Naive thymus-derived CD4-positive, alpha-beta T cell (primary cell): ENCODE measurements at regions not wholly inside any gene's neighbourhood (a gene's known extent, or its start where the extent isn't known, plus 50 kb on each side); places are given as distances from the start of the nearest gene placed in this dataset.
"Not testable (repeated sequence)": the region's sequence is repeated elsewhere in the genome, so short reads cannot be mapped to it uniquely, and the experiment has no call there.

ENCODE experiments used
- ATAC-seq: fragments of 150-1000 bp; cut with Tn5 transposase; 2 replicates; pipeline ENCODE4 v1.10.0; 2021; ENCODE audit warnings: mild to moderate bottlenecking, moderate library complexity
- CTCF ChIA-PET: fragments of 350-600 bp; sonication (Branson Sonifier 250); formaldehyde crosslinking; loops from one replicate; lab custom pipeline; 2021; ENCODE audit warnings: antibody characterized with exemption; lab: Charles Lee
- POLR2A ChIA-PET: fragments of 350-600 bp; sonication (Branson Sonifier 250); formaldehyde crosslinking; loops from one replicate; lab custom pipeline; 2021; ENCODE audit warnings: antibody characterized with exemption, inconsistent platforms; lab: Charles Lee
- DNase-seq, 9 donors: peaks; one replicate each; pipeline versions ENCODE4 v3.0.0 to v3.0.0-alpha.2; 2020 to 2022; ENCODE audit warnings: mixed read lengths in 1 of 9
- H3K27ac ChIP-seq: one replicate; pipeline ENCODE4 v1.7.0; 2013; ENCODE audit warnings: mild to moderate bottlenecking, low read depth, low read length, moderate library complexity
- H3K27me3 ChIP-seq, 2 donors: one replicate each; pipeline ENCODE4 v1.7.0; 2013; ENCODE audit warnings: low read length in 2 of 2, mild to moderate bottlenecking in 2 of 2, moderate library complexity in 2 of 2; ENCODE audit not compliant: control insufficient read depth in 2 of 2, insufficient read depth in 2 of 2
- H3K36me3 ChIP-seq, 3 experiments: 1 replicate in 2 of 3; 2 replicates in 1 of 3; pipeline ENCODE4 v1.7.0; 2013; ENCODE audit warnings: low read length in 3 of 3, mild to moderate bottlenecking in 3 of 3, moderate library complexity in 1 of 3; ENCODE audit not compliant: insufficient read depth in 3 of 3, control insufficient read depth in 2 of 3
- H3K4me1 ChIP-seq, 2 donors: one replicate each; pipeline ENCODE4 v1.7.0; 2013; ENCODE audit warnings: low read length in 2 of 2, mild to moderate bottlenecking in 2 of 2, moderate library complexity in 1 of 2; ENCODE audit not compliant: control insufficient read depth in 2 of 2, insufficient read depth in 2 of 2
- H3K4me3 ChIP-seq: 2 replicates; pipeline ENCODE4 v1.7.0; 2013; ENCODE audit warnings: mild to moderate bottlenecking, low read length
- H3K9me3 ChIP-seq, 3 experiments: 1 replicate in 2 of 3; 2 replicates in 1 of 3; pipeline ENCODE4 v1.7.0; 2013; ENCODE audit warnings: low read length in 3 of 3; ENCODE audit not compliant: control insufficient read depth in 2 of 3
- H3K27ac Mint-ChIP-seq, 9 donors: one replicate each; pipeline ENCODE4 v1.8.0; 2020 to 2022; ENCODE audit warnings: mixed read lengths in 9 of 9, mild to moderate bottlenecking in 8 of 9, moderate library complexity in 5 of 9, inconsistent platforms in 2 of 9
- H3K27me3 Mint-ChIP-seq, 5 donors: one replicate each; pipeline ENCODE4 v1.8.0; 2021 to 2022; ENCODE audit warnings: mixed read lengths in 5 of 5, mild to moderate bottlenecking in 1 of 5
- H3K36me3 Mint-ChIP-seq, 5 donors: one replicate each; pipeline ENCODE4 v1.8.0; 2020 to 2022; ENCODE audit warnings: mixed read lengths in 5 of 5, mild to moderate bottlenecking in 3 of 5, inconsistent platforms in 1 of 5
- H3K4me1 Mint-ChIP-seq, 7 donors: one replicate each; pipeline ENCODE4 v1.8.0; 2020 to 2022; ENCODE audit warnings: mixed read lengths in 7 of 7, mild to moderate bottlenecking in 3 of 7, inconsistent platforms in 1 of 7
- H3K4me3 Mint-ChIP-seq, 10 donors: one replicate each; pipeline ENCODE4 v1.8.0; 2020 to 2022; ENCODE audit warnings: mild to moderate bottlenecking in 10 of 10, mixed read lengths in 10 of 10, moderate library complexity in 6 of 10, inconsistent platforms in 2 of 10
- H3K9me3 Mint-ChIP-seq, 11 donors: one replicate each; pipeline ENCODE4 v1.8.0; 2020 to 2022; ENCODE audit warnings: mixed read lengths in 11 of 11, mild to moderate bottlenecking in 4 of 11, inconsistent platforms in 1 of 11, moderate library complexity in 1 of 11
- intact Hi-C, 2 donors: fragments of 100-400 bp; cut with micrococcal nuclease; formaldehyde crosslinking; loops; one replicate each; pipeline ENCODE4 v1.15.1; 2023

DNA sequence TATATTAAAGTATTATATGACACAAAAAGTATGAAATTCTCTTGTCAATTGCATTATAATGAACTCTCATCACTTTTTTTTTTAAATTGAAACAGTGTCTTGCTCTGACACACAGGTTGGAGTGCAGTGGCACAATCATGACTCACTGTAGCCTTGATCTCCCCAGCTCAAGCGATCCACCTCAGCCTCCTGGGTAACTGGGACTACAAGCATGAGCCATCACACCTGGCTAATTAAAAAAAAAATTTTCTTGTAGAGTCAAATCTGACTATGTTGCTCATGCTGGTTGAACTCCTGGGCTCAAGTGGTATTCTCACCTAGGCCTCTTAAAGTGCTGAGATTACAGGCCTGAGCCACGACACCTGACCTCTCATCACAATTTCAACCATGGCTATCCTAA is 259.3 kb downstream of the S1PR1 start:
- intact Hi-C loops = no loop called here

GRCh38 chr1:101497881-101498559 is 261.2 kb downstream of the S1PR1 start:
- ATAC-seq (no peak), DNase-seq (no peak)
- no peaks in the 10 kb centered on the region for H3K27me3 ChIP-seq
- H3K36me3 ChIP-seq = no peaks in the 10 kb centered on the region
- no peaks in the 10 kb centered on the region for H3K36me3 Mint-ChIP-seq
- no peak overlapping the region for H3K27ac Mint-ChIP-seq
- intact Hi-C loops = no loop called here
- H3K9me3 Mint-ChIP-seq = no peaks in the 10 kb centered on the region
- no peaks in the 10 kb centered on the region for H3K4me1 ChIP-seq
- no peak overlapping the region for H3K4me3 ChIP-seq
- H3K9me3 ChIP-seq = no peaks in the 10 kb centered on the region
- H3K4me1 Mint-ChIP-seq = no peaks in the 10 kb centered on the region
- POLR2A ChIA-PET = no interaction called here
- CTCF ChIA-PET = no interaction called here
- no peak overlapping the region for H3K27ac ChIP-seq
- no peak overlapping the region for H3K4me3 Mint-ChIP-seq
- H3K27me3 Mint-ChIP-seq = peaks cover 0 to 4% (median 0%) of the 10 kb centered on the region in 5 donors

More for the DNA sequence above, 259.3 kb downstream of the S1PR1 start:
- no peak for DNase-seq
- Mint-ChIP-seq H3K27me3 (peaks cover 0 to 12% (median 2%) of the 10 kb centered on the region in 5 donors), H3K4me1 (no peaks in the 10 kb centered on the region), H3K9me3 (peaks cover 0 to 8% (median 0%) of the 10 kb centered on the region in 11 donors), H3K36me3 (peaks cover 0 to 2% (median 0%) of the 10 kb centered on the region in 5 donors), H3K4me3 (no peak overlapping the region), H3K27ac (no peak overlapping the region)
- POLR2A ChIA-PET = no interaction called here
- CTCF ChIA-PET = no interaction called here
- H3K27ac ChIP-seq = no peak overlapping the region
- no peaks in the 10 kb centered on the region for H3K36me3 ChIP-seq
- H3K27me3 ChIP-seq = no peaks in the 10 kb centered on the region
- H3K4me1 ChIP-seq = no peaks in the 10 kb centered on the region
- ATAC-seq = no peak
- H3K9me3 ChIP-seq = no peaks in the 10 kb centered on the region
- no peak overlapping the region for H3K4me3 ChIP-seq

GRCh38 chr1:101504106-101504505 is 267.3 kb downstream of the S1PR1 start:
- H3K27ac ChIP-seq, H3K4me3 Mint-ChIP-seq, ATAC-seq, H3K4me1 Mint-ChIP-seq, CTCF ChIA-PET, POLR2A ChIA-PET, H3K27me3 ChIP-seq, H3K9me3 Mint-ChIP-seq, H3K36me3 Mint-ChIP-seq, H3K9me3 ChIP-seq, intact Hi-C loops, H3K36me3 ChIP-seq, DNase-seq, H3K4me1 ChIP-seq, H3K4me3 ChIP-seq: not testable (repeated sequence)
- Mint-ChIP-seq H3K27me3 (peaks cover 0 to 15% (median 0%) of the 10 kb centered on the region in 5 donors), H3K27ac (peak overlapping the region in 1 of 9 donors; percentile 39)

GRCh38 chr1:101505240-101505639 is 268.4 kb downstream of the S1PR1 start:
- H3K36me3 Mint-ChIP-seq, H3K4me3 Mint-ChIP-seq, H3K9me3 ChIP-seq, H3K27ac ChIP-seq, H3K9me3 Mint-ChIP-seq, H3K4me3 ChIP-seq, DNase-seq, H3K27ac Mint-ChIP-seq, H3K4me1 Mint-ChIP-seq, ATAC-seq, H3K4me1 ChIP-seq, H3K36me3 ChIP-seq, POLR2A ChIA-PET, H3K27me3 ChIP-seq: not testable (repeated sequence)
- intact Hi-C loops = loop anchor here in 1 of 2 donors (5.0 kb wide), 2 partner anchors 62 to 1957 kb away; no protein-coding TSS in a partner anchor
- CTCF ChIA-PET = interaction anchor here (1.1 to 1.9 kb wide), 2 partner anchors 21 to 196 kb away, joined by 3 to 7 read pairs; no protein-coding TSS in a partner anchor
- peaks cover 0 to 25% (median 0%) of the 10 kb centered on the region in 5 donors for H3K27me3 Mint-ChIP-seq

DNA sequence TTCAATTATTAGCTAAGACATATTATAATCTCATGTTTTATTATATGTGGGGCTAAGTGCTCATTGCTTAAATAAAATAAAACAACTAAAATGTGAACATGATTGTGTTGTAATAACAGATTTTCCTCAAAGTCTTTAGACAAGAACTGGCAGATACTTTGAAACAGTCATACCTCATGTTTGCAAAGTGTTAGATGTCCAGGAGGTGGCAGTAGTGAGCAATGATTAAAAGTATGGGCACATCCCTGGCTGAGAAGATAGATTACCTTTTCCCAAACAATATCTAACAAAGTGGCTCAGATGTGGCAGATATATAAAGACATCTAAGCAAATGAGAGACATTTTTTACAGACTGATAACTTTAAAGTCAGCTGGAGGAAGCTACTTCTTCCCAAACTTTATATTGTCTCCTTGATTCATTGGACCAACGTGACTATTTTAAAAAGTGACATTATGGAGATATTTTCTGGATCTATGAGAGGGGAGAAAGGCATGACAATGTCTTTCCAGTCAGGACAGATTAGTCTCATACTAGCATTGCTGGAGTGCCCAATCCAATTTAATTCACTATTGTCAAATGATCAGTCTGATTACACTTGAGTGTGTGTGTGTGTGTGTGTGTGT is 269.8 kb downstream of the S1PR1 start:
- Histone ChIP-seq H3K27ac (no peak overlapping the region), H3K36me3 (no peaks in the 10 kb centered on the region), H3K4me3 (no peak overlapping the region), H3K4me1 (no peaks in the 10 kb centered on the region), H3K9me3 (no peaks in the 10 kb centered on the region), H3K27me3 (no peaks in the 10 kb centered on the region)
- Mint-ChIP-seq H3K36me3 (no peaks in the 10 kb centered on the region), H3K4me1 (peaks cover 0 to 1% (median 0%) of the 10 kb centered on the region in 7 donors), H3K27ac (no peak overlapping the region), H3K9me3 (no peaks in the 10 kb centered on the region), H3K4me3 (no peak overlapping the region), H3K27me3 (peaks cover 0 to 28% (median 0%) of the 10 kb centered on the region in 5 donors)
- peak in 6 of 9 donors; percentile 8 to 56 (median 44) for DNase-seq
- intact Hi-C loops = loop anchor here in 1 of 2 donors (1.0 to 5.0 kb wide), 3 partner anchors 61 to 1956 kb away; no protein-coding TSS in a partner anchor
- peak; percentile 73 for ATAC-seq
- POLR2A ChIA-PET = interaction anchor here (0.8 kb wide), 1 partner anchor 96 kb away, joined by 3 read pairs; no protein-coding TSS in a partner anchor
- CTCF ChIA-PET = interaction anchor here (0.7 to 1.9 kb wide), 6 partner anchors 12 to 1954 kb away, joined by 3 to 7 read pairs (median 4); no protein-coding TSS in a partner anchor

GRCh38 chr1:101507547-101507971 is 270.7 kb downstream of the S1PR1 start:
- H3K9me3 ChIP-seq = no peaks in the 10 kb centered on the region
- no peak overlapping the region for H3K4me3 Mint-ChIP-seq
- ATAC-seq = no peak
- no peaks in the 10 kb centered on the region for H3K9me3 Mint-ChIP-seq
- H3K4me1 Mint-ChIP-seq = peaks cover 0 to 1% (median 0%) of the 10 kb centered on the region in 7 donors
- no peak overlapping the region for H3K27ac ChIP-seq
- H3K36me3 ChIP-seq = no peaks in the 10 kb centered on the region
- peaks cover 0 to 28% (median 0%) of the 10 kb centered on the region in 5 donors for H3K27me3 Mint-ChIP-seq
- DNase-seq = no peak
- intact Hi-C loops = loop anchor here in 1 of 2 donors (5.0 kb wide), 2 partner anchors 60 to 1955 kb away; no protein-coding TSS in a partner anchor
- ChIA-PET CTCF (no interaction called here), POLR2A (no interaction called here)
- no peak overlapping the region for H3K27ac Mint-ChIP-seq
- H3K36me3 Mint-ChIP-seq = no peaks in the 10 kb centered on the region
- H3K4me1 ChIP-seq = no peaks in the 10 kb centered on the region
- no peaks in the 10 kb centered on the region for H3K27me3 ChIP-seq
- H3K4me3 ChIP-seq = no peak overlapping the region
